Activated effector memory CD4-positive, alpha-beta T cell treated with anti-CD3 and anti-CD28 coated beads, Interleukin-2, amount 50 U/mL, for 16 hours (primary cell): ENCODE measurements at regions not wholly inside any gene's neighbourhood (a gene's known extent, or its start where the extent isn't known, plus 50 kb on each side); places are given as distances from the start of the nearest gene placed in this dataset.

Experiments used
- DNase-seq: peaks from one replicate; pipeline ENCODE4 v3.0.0-alpha.2; 2020

DNA sequence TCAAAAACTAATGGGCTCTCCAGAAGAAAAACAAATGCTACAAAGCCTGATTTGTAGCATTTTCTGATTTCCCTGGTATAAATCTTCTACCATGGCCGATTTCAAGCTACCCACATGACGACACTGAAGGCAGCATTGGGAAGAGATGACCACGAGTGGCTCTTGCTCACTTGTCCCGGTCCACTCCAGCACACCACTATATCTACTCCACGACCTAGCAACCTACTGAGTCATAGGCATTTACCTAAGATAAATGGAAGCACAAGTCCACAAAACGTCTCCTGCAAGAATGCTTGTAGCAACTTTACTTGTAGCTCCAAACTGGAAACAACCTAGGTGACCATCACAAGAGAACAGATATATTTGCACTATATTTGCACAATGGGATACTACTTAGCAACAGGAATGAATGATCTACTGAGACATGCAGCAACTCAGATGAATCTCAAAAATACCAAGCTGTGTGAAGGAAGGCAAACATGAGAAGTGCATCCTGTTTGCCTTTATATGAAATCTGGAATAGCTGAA, 60.8 kb upstream of the HES1 start:
- DNase-seq = no peak

DNA sequence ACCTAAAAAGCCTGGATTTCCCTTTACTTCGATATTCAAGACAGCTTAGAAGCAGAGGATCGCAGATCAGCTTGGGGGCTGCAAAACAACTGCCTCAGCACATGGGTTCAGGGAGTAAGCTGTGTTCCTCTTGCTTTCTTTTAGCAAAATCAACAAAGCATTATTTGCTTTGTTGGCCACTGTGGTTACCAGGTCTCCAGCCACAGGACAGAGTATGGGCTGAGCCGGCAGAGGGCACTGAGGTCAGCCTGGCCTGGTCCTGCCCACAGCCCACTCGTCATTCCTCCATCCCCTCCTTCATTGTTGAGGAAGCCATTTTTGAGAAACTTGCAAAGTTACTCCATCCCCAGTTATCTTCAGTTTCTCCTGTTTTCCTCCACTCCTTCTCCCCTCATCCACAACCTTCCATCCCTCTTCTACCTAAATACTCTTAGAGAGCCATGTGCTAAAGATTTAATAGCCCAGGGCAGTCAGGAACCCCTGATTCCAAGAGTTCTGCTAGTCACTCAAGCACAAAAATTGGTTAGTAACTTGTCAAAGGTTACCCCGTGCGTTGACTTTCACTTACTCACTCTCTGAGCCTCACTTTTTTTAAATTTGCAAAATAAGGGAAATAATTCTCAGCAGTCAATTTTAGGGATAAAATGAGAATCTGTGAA, 60.0 kb upstream of the HES1 start:
- DNase-seq = no peak

DNA sequence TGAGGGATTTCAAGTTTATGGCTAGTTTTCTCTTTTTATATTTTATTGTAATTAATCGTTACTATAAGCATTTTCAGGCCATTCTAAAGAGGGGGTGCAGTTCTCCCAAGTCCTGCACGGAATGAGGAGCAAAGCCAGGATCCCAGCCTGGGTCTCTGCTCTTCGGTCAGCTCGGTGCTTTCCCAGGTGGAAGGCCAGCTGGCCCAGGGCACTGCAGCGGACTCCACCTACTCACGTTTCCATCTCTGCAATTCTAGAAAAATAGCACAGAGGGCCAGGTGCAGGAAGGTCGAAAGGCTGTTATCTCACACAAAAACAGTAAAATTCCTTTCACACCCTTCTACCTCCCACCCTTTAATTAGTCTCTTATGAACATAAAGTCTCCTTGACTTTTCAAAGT, 59.5 kb upstream of the HES1 start:
- no peak for DNase-seq

DNA sequence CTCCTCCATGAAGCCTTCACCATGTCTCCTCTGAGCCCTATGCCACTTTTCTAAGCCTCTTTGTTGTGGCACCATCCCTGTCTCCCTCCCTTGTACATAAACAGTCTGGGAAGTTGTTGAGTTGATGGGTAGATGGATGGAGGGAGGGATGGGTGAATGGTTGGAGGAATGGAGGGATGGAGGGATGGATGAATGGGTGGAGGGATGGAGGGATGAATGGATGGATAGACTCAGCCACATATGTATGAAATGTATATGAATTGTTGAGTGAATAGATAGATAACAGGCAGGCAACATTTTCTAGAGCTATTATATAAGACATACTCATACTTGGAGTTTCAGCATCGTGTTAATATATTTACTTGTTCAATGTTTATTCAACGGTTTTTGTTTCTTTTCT, 58.3 kb upstream of the HES1 start:
- DNase-seq = no peak

DNA sequence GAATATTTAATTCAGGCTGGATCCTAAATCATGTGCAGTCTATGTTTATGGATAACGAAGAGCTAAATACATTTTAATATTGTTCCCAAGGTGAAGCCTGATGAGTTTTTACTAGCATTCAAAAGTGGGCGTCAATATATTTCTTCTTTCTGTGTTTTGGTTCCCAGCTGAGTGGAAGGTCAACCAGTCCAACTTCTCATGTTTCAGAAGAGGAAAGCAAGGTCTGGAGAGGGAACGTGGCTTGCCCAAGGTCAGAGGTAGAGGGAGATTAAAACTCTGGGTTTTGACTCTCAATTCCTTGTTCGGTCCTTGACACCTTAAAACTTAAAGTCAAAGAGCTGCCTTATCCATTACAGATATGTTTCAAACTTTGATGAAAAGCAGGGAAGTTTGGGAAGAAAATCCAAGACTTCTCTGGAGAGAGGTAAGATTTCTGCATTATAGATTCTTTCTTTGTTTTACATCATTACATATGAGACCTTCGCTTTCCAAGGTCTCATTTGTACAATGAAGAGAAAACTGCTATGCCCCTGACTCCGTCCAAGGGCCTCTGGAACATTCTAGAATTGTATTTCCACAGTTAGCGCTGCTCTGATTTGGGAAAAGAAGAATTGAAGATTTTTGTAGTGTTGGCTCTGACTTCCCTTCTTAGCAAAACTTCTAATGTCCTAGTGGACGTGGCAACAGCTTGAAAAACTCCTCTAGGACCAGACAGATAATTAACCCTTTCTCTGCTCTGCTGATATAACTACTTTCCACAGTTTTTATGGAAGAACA, 57.7 kb upstream of the HES1 start:
- DNase-seq = no peak

DNA sequence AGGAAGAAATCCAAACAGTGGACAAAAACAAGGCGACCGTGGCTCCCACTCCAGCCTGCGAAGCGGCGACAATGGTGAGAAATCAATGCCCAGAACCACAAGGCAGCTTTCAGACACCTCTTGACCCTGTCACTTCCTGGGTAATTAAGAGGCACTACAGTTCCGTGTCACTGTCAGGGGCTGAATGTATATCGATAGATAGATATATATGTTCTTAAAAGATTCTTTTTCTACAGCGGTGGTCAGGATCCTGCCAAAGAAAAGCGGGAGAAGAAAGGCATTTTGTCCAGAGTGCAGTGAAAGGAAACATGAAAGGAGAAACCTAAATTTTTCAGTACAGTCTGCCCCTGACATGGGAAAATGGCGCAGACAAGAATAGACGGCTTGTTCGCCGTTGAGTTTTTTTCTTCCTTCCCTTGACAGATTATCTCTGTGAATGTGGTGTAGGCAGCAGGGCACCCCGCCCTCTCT, 56.2 kb upstream of the HES1 start:
- no peak for DNase-seq

DNA sequence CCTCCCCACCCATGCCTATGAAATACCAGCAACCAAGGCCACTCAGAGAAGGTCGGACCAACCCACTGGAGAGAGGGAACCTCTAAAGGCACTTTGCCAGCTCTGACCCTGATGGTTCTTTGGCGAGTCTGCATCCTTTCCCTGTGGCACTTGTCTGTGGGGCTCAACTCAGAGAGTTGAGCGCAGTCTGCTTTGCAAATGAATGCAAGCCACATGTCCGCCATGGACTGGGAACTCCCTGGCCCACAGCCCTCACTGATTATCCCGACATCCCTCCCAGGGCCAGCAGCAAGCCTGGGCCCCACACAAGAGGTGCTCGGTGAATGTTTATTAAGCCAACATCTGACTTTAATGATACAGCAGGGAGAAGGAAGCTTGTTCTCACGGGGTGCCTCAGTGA, 55.5 kb upstream of the HES1 start:
- no peak for DNase-seq

DNA sequence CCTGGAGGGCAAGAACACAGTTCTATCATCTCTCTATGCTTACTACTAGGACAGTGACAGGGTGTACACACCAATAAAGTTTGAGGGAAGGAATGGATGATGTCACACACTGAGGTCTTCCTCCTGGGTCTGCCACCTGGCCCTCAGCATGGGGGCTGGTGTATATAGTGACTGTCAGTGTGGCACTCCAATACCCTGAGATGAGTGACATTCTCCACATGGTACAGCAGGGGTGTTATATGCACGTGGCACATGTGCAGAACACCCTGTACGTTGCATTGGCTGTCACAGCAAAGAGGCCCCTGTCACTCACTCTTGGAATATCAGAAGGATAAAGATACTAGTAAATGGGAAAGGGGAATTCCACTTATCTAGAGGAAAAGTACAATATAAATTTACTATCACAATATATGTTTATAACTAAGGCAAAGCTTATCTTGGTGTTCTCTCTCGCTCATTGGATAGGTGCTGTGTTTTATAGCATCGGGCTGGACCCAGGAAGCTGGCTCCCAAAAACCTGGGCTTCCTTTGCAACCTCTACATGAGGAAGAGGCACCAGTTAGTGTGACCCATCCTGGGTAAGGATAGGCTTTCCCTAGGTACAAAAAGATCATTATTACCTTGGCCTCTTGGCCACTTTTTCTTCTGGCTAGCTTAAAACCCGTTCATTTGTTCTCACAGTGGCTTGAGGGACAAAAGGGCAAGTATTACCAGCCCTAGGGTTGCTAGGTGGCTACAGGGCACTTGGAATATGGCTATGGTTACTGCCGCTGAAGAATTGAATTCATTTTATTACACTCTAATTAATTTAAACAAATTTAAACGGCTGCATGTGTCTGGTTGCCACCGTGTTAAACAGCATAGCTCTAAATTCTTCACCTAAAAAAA, 54.8 kb upstream of the HES1 start:
- DNase-seq = no peak

DNA sequence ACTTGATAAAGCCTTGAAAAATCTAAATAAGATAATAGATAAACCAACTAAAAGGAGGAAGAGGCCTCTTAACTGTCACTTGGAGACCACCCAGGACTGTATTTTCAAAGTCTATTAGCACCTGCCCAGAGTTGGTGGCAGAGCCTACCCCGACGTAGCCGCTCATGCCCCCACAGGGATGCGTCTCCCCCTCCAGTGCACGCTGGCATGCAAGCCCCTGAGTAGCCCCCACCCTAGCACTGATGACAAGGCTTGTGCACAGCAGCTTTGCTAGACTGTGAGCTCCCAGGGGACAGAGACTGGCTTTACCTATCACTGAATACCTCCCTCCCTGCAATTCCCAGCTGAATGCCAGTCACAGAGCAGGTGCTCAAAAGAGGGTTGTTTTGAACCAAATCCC, 54.1 kb upstream of the HES1 start:
- no peak for DNase-seq

DNA sequence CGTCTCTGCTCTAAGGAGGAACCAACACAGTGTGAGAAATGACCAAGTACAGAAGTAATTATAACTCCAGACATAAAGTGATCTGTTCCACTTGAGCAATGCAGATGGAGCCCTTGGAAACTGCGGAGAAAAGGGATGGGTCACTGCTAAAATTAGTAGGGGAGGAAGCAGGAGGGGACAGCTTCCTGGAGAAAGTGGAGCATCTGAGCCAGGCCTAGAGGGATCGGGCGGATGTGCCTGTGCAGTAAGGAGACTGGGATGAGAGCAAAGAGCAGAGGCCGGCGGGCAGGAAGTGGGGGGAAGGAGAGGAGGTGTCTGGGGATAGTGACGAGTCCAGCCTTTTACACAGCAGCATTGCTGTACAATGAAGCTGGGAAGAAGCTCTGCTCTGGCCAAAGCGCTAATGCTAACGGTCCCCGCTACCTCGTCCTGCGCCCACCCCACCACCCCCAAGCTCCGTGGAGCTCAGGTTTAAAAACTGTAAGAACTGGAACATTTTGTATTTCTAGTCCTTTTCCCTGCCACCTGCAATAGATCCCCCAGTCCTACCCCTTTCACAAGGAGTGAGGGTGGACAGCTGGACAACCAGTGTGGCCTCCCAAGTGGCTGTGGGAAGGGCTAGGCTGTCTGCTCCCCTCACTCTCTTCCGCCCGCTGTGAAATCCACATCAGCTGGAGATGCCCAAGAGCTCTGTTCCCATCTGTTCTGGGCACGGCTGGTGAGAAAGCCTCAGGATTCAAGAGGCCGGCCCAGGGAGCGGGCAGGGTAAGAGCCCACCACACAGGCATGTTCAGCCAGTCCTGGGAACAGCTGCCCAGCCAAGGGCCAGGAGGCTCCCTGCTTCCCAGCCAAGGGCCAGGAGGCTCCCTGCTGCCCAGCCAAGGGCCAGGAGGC, 53.0 kb upstream of the HES1 start:
- no peak for DNase-seq

DNA sequence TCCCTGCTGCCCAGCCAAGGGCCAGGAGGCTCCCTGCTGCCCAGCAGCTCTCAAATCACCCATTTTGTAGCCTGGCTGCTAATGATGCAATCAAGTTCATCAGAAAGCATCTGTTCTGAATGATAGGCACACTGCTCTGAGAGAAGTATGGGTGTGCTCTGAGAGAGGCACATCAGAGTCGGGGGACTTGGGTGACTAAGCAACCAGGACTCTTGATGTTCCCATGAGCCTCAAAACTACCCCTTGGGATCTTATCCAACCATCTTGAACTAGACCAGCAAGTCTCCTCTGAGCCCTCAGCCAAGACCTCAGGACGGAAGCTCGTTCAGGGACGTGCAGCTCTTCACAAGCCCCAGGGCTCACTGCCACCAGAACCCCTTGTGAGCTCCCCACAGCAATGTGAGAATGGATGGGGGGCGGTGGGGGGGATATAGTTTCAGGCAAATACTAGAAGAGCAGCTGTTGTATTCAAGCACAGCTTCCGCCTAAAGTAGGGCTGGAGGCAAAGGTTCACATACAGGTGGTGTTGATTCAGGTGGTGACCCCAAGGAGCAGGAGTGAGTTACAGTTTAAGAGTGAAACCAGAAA, 52.2 kb upstream of the HES1 start:
- no peak for DNase-seq

DNA sequence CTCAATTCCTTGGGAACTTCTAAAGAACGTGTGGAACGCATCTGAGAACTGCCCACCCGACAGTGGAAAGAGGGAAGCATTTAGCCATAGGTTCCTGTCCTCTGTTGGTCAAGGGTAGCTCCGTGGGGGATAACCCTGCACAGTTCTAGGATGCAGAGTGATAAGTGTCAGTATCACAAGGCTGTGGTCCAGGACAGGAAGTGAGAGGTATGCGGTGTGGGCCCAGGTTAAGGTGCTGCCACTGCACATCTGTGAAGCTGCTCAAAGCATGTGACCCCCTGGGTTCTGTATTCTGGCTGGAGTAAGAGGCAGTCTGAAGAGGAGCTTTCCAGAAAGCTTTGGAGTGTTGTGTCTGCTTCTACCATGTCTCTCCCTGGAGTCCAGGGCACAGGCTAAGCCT, 51.7 kb upstream of the HES1 start:
- no peak for DNase-seq
